Superior temporal gyrus (tissue), 1 donor: ENCODE measurements at regions not wholly inside any gene's neighbourhood (a gene's known extent, or its start where the extent isn't known, plus 50 kb on each side); places are given as distances from the start of the nearest gene placed in this dataset.

Experiments used
- DNase-seq: peaks from one replicate; pipeline ENCODE4 v3.0.0-alpha.2; 2016; ENCODE audit errors: extremely low spot score

DNA sequence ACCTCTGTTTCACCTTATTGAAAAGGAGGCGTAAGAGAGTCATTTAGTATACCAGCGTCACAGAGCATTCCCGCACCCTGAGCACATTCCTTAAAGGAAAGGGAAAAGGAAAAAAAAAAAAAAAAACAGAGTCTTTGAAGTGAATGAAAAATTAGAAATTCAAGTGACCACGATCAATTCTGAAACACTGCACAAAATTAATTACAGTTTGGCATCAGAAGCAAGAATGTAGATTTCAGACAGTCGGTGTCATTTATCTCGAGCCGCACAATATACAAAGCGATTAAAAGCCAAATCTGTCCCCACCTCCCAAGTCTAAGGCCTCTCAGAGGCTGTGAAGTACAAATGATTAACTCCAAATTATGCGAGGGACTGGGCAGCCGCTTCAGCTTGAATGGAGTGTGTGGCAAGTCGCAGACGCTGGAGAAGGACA is 173.7 kb upstream of the ZNF507 start:
- no peak for DNase-seq

GRCh38 chr19:32172566-32173160 is 172.7 kb upstream of the ZNF507 start:
- DNase-seq, result no peak

GRCh38 chr19:32173836-32174235 is 171.6 kb upstream of the ZNF507 start:
- DNase-seq, result no peak

DNA sequence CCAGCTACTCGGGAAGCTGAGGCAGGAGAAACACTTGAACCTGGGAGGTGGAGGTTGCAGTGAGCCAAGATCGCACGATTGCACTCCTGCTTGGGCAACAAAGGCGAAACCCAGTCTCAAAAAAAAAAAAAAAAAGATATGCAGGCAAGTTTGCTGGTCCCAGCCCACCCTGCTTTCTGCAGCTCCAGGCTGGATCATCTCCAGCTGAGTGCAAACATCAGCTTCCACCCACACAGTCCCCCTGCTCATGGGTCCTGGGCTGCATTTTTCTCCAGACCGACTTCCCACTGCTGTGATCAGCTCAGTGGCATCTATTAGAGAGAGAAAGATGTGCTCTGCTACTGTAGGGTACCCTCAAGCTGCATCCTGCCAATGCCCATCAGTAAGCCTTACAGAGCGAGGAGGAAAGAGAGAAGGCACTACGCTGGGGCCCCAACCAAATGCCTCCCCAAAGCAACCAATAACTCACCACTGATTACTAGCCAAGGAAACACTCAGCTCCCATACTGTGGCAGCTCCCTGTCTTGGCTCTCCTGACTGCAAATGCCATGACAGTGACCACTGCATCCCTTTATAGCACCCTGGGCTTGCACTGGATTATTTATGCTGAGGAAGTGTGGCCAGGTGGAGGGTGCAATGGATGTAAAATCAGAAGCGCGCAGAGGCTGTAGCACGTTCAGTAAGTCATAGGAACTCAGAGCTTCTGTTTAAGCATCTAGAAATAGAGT is 170.9 kb upstream of the ZNF507 start:
- DNase-seq, result no peak

GRCh38 chr19:32176591-32176990 is 168.8 kb upstream of the ZNF507 start:
- no peak for DNase-seq

DNA sequence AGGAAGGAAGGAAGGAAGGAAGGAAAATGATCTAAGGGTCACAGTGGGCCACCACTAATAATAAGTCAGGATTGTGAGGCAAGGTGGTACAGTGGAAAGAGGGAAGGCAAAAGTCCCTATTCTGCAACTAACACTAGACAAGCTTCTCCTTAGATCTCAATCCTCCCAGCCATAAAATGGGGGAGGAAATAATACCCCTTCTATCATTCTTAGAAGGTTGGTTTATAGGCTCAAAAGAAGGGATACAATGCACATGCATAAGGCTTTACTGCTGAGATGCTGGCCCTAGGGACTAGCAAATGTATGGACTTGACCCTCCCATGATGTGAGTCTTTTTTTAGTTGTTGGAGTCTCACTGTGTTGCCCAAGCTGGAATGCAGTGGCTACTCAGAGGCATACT is 167.7 kb upstream of the ZNF507 start:
- no peak for DNase-seq

DNA sequence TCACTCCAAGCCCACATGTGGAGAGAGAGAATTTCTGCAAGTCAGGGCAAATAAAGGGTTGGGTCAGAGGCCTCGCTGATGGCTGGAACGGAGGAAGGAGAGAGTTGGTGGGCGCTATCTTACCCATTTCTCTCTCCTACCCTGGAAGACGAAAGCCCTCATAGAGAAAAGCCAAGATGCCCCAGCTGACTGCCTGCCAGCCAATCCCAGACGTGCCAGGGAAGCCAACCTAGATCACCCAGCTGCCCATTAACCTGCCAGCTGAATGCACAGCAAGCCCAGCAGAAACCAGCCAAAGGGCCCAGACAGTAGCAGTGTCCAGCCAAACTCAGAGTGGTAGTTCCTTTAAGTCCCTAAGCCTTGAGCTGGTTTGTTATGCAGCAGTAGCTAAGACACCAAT is 167.0 kb upstream of the ZNF507 start:
- DNase-seq, result no peak

GRCh38 chr19:32178956-32179355 is 166.5 kb upstream of the ZNF507 start:
- no peak for DNase-seq

- no peak for DNase-seq
Observed at GRCh38 chr19:32181216-32181920, 164.0 kb upstream of the ZNF507 start.

- no peak for DNase-seq
Observed at GRCh38 chr19:32186542-32187330, 158.7 kb upstream of the ZNF507 start.

DNA sequence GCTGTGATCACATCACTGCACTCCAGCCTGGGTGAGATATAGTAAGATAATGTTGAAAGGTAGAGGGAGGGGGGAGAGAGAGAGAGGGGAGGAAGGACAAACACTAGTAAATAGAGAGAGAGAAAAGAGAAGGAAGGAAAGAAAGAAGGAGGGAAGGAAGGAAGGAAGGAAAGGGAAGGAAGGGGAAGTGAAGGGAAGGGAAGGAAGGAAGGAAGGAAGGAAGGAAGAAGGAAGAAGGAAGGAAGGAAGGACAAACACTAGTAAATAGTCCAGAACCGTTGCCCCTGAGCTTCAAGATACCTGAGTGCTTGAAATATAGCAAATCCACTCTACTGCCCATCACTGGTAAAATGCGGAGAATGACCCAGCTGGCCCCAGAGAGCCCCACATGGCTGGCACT is 156.5 kb upstream of the ZNF507 start:
- no peak for DNase-seq

- DNase-seq, result no peak
Observed at GRCh38 chr19:32189956-32190706, 155.3 kb upstream of the ZNF507 start.

DNA sequence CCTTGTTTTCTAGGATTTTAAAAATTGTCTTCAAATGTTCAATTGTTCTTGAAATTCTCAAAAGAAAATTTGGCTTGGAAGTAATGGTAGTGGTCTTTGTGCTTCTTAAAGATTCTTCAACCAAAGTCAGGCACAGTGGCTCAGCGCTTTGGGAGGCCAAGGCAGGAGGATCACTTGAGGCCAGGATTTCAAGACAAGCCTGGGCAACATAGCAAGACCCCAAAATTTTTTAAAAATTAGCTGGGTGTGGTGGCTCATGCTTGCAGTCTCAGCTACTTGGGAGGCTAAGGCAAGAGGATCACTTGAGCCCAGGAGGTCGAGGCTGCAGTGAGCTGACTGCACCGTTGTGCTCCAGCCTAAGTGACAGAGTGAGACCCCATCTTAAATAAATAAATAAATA is 153.5 kb upstream of the ZNF507 start:
- DNase-seq, result no peak

DNA sequence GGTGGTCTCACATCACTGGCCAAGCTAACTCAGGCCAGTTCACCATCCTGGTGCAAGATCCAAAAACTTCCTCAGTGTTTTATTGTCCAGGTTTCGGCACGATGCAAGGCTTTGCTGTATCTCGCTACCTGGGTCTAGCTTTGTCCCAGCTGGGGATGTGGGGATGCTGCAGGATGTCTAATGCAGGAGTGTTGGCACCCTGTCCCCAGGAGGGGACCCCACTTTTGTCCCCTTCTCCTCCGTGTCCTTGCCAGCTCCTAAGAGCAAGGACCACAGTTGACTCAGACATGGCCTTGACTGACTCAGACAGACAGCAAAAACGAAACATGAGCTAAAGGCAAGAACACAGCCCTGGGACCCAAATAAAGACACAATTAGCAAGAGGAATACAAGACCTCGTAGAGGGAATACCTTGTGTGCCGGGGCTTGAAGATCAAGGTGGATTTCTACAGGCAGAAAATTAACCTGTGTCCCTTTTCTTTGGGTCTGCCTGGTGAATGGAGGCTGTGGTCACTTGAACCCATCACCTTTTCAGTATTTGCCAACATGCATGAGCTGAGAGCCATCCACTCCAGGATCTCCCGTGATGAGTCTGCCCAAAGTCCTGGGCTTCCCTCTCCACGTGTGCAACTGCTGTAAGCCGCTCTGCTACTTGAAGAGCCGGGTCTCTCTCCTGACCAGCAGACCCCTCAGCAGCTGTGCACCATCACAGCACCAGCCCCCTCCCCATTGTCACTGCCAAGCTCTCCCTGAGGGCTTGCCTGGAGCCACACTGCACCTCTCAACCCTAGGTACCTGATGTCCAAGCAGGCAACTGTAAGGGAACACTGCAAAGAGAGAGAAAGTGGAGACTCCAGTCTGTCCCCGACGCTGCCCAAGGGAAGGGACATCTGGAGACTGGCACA is 149.5 kb upstream of the ZNF507 start:
- DNase-seq, result no peak

DNA sequence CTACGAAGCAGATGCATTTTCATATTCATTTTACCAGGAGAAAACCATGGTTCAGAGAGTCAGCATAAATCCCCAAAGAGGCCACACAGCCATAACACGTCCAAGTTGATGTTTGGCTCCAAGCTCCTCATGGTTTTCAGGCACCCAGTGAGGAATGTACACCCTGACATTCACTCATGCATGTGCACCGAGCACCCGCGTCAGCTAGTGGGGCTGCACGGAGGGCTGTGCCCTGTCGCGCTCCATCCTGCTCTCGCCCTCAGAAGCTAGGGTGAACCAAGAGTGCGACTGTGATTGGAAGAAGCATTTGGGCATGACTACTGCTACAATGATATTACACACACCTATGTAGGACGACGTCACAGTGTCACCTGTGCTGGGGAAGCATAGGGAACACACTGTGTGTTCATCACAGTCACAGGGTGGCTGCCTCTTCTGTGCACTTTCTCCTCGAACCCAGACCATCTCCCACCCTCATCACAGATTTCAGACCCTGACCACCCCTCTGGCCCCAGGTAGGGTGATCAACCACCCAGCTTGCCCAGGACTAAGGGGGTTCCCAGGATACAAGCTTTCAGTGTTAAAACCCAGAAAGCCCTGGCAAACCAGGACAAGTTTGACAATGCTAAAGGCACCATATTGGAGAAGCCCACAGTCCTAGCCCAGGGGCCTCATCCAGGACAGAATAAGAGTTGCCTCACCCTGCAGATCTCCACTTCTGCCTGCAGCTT is 148.6 kb upstream of the ZNF507 start:
- DNase-seq, result no peak

GRCh38 chr19:32197896-32198882 is 147.2 kb upstream of the ZNF507 start:
- DNase-seq, result no peak

GRCh38 chr19:32199501-32200040 is 145.8 kb upstream of the ZNF507 start:
- no peak for DNase-seq
